GM23338 (cell line): ENCODE measurements at regions not wholly inside any gene's neighbourhood (a gene's known extent, or its start where the extent isn't known, plus 50 kb on each side); places are given as distances from the start of the nearest gene placed in this dataset.

ENCODE experiments used
- ATAC-seq: fragments of 200-7000 bp; cut with Tn5 transposase; 3 replicates; pipeline ENCODE4 v1.9.1; 2020
- DNase-seq: peaks from one replicate; pipeline ENCODE4 v3.0.0-alpha.2; 2015; ENCODE audit warnings: low spot score
- H2AFZ ChIP-seq: fragments of 200-600 bp; sonication (generic); 2 replicates; pipeline ENCODE4 v1.8.0; 2016; ENCODE audit warnings: antibody characterized with exemption, mild to moderate bottlenecking, moderate library complexity
- H3F3A ChIP-seq: fragments of 200-600 bp; sonication (generic); replicated peaks from 2 replicates; pipeline ENCODE4 v1.8.0; 2017; ENCODE audit warnings: antibody characterized with exemption, mixed run types, low read depth
- H3K27ac ChIP-seq: fragments of 200-600 bp; sonication (generic); 2 replicates; pipeline ENCODE4 v1.6.1; 2016; ENCODE audit warnings: low read depth
- H3K27me3 ChIP-seq: fragments of 200-600 bp; sonication (generic); 2 replicates; pipeline ENCODE4 v1.8.0; 2016; ENCODE audit warnings: mild to moderate bottlenecking, mixed run types, moderate library complexity; ENCODE audit not compliant: insufficient read depth
- H3K36me3 ChIP-seq: fragments of 200-600 bp; sonication (generic); 2 replicates; pipeline ENCODE4 v1.8.0; 2016; ENCODE audit warnings: mild to moderate bottlenecking; ENCODE audit not compliant: insufficient read depth
- H3K4me1 ChIP-seq: fragments of 200-600 bp; sonication (generic); 2 replicates; pipeline ENCODE4 v1.8.0; 2016; ENCODE audit warnings: mild to moderate bottlenecking, moderate library complexity; ENCODE audit not compliant: insufficient read depth
- H3K4me2 ChIP-seq: fragments of 200-600 bp; sonication (generic); 2 replicates; pipeline ENCODE4 v1.7.1; 2017; ENCODE audit warnings: mixed run types
- H3K4me3 ChIP-seq: fragments of 200-600 bp; sonication (generic); 2 replicates; pipeline ENCODE4 v1.6.1; 2016; ENCODE audit warnings: mixed run types
- H3K79me2 ChIP-seq: fragments of 200-600 bp; sonication (generic); replicated peaks from 2 replicates; pipeline ENCODE4 v1.8.0; 2017; ENCODE audit warnings: mild to moderate bottlenecking; ENCODE audit not compliant: insufficient read depth
- H3K9me2 ChIP-seq: fragments of 200-600 bp; sonication (generic); 2 replicates; pipeline ENCODE4 v1.8.0; 2017; ENCODE audit not compliant: insufficient read depth
- H4K20me1 ChIP-seq: fragments of 200-600 bp; sonication (generic); replicated peaks from 2 replicates; pipeline ENCODE4 v1.8.0; 2017; ENCODE audit warnings: mild to moderate bottlenecking; ENCODE audit not compliant: insufficient read depth
- H3K27ac Mint-ChIP-seq: 2 replicates; pipeline ENCODE4 v1.8.0; 2020; ENCODE audit warnings: inconsistent platforms, mild to moderate bottlenecking, moderate library complexity, mixed read lengths
- H3K27me3 Mint-ChIP-seq: 3 replicates; pipeline ENCODE4 v1.8.0; 2022; ENCODE audit warnings: low read depth, mild to moderate bottlenecking, moderate library complexity, mixed read lengths, inconsistent platforms; ENCODE audit not compliant: insufficient read depth, poor library complexity
- H3K36me3 Mint-ChIP-seq: 3 replicates; pipeline ENCODE4 v1.8.0; 2021; ENCODE audit warnings: low read depth, mild to moderate bottlenecking, inconsistent platforms, moderate library complexity, mixed read lengths
- H3K4me1 Mint-ChIP-seq: 3 replicates; pipeline ENCODE4 v1.8.0; 2020; ENCODE audit warnings: mild to moderate bottlenecking, inconsistent platforms, mixed read lengths
- H3K4me3 Mint-ChIP-seq: 3 replicates; pipeline ENCODE4 v1.8.0; 2021; ENCODE audit warnings: moderate library complexity, mild to moderate bottlenecking, inconsistent platforms, mixed read lengths
- H3K9me3 Mint-ChIP-seq: 3 replicates; pipeline ENCODE4 v1.8.0; 2020; ENCODE audit warnings: moderate library complexity, mild to moderate bottlenecking, inconsistent platforms, mixed read lengths
- CREB1 ChIP-seq: fragments of 250-450 bp; sonication (Bioruptor Pico); IDR thresholded peaks from 2 replicates; pipeline ENCODE4 v1.5.0; 2020; ENCODE audit warnings: low read depth, mild to moderate bottlenecking, moderate library complexity
- CTCF ChIP-seq, 2 experiments: fragments of 200-600 bp in 1 of 2; sonication (generic) in 1 of 2; conservative IDR thresholded peaks; 2 replicates each; pipeline versions ENCODE4 v1.5.1 to v1.6.1; 2016 to 2017; ENCODE audit warnings: antibody characterized with exemption in 2 of 2, low read depth in 2 of 2, mild to moderate bottlenecking in 2 of 2, moderate library complexity in 1 of 2
- ETS1 ChIP-seq: IDR thresholded peaks from 2 replicates; pipeline ENCODE4 v1.6.1; 2016; ENCODE audit warnings: antibody characterized with exemption
- EZH2 ChIP-seq: fragments of 200-600 bp; sonication (generic); IDR thresholded peaks from one replicate; pipeline ENCODE4 v1.8.0; 2017; ENCODE audit warnings: antibody characterized with exemption, mild to moderate bottlenecking, low read depth; ENCODE audit not compliant: unreplicated experiment
- EZH2phosphoT487 ChIP-seq: fragments of 200-600 bp; sonication (generic); IDR thresholded peaks from one replicate; pipeline ENCODE4 v1.8.1; 2018; ENCODE audit warnings: antibody characterized with exemption; ENCODE audit not compliant: unreplicated experiment
- JUNB ChIP-seq: IDR thresholded peaks from one replicate; pipeline ENCODE4 v1.6.1; 2016; ENCODE audit warnings: antibody characterized with exemption; ENCODE audit not compliant: unreplicated experiment
- NANOG ChIP-seq: IDR thresholded peaks from 2 replicates; pipeline ENCODE4 v1.6.1; 2016; ENCODE audit warnings: antibody characterized with exemption, borderline replicate concordance
- POLR2AphosphoS5 ChIP-seq: IDR thresholded peaks from 2 replicates; pipeline ENCODE4 v1.6.1; 2016; ENCODE audit warnings: antibody characterized with exemption, low read depth
- REST ChIP-seq: IDR thresholded peaks from one replicate; pipeline ENCODE4 v1.6.1; 2018; ENCODE audit warnings: antibody characterized with exemption; ENCODE audit not compliant: unreplicated experiment
- STAT1 ChIP-seq: IDR thresholded peaks from one replicate; pipeline ENCODE4 v1.6.1; 2016; ENCODE audit warnings: antibody characterized with exemption; ENCODE audit not compliant: unreplicated experiment
- ZNF114 ChIP-seq: fragments of 250-450 bp; sonication (Bioruptor Pico); IDR thresholded peaks from 2 replicates; pipeline ENCODE4 v1.5.0; 2020; ENCODE audit warnings: mild to moderate bottlenecking, moderate library complexity
- ZNF331 ChIP-seq: fragments of 250-450 bp; sonication (Bioruptor Pico); IDR thresholded peaks from 2 replicates; pipeline ENCODE4 v1.5.0; 2020; ENCODE audit warnings: low read depth, mild to moderate bottlenecking, moderate library complexity
- ZNF462 ChIP-seq: fragments of 250-450 bp; sonication (Bioruptor Pico); IDR thresholded peaks from 2 replicates; pipeline ENCODE4 v1.5.0; 2020; ENCODE audit warnings: mild to moderate bottlenecking, moderate library complexity

- no peak overlapping the region for H3K27ac Mint-ChIP-seq
- no peak overlapping the region for H3K4me3 Mint-ChIP-seq
These were observed 237.2 kb downstream of the SPATA18 start for GRCh38 chr4:52288212-52288855.

More at GRCh38 chr4:52288212-52288855, 237.2 kb downstream of the SPATA18 start:
- Histone ChIP-seq H4K20me1 (no peaks in the 10 kb centered on the region), H2AFZ (peak overlapping the region; percentile 80; the same call in 1 of the 2 replicates), H3F3A (no peaks in the 10 kb centered on the region), H3K36me3 (no peaks in the 10 kb centered on the region), H3K4me1 (no peaks in the 10 kb centered on the region), H3K27me3 (no peaks in the 10 kb centered on the region), H3K4me3 (no peak overlapping the region), H3K27ac (no peak overlapping the region), H3K79me2 (no peaks in the 10 kb centered on the region), H3K9me2 (no peaks in the 10 kb centered on the region), H3K4me2 (no peak overlapping the region)
- Mint-ChIP-seq H3K27me3 (peaks cover 2% of the 10 kb centered on the region), H3K4me1 (no peaks in the 10 kb centered on the region), H3K36me3 (no peaks in the 10 kb centered on the region), H3K9me3 (no peaks in the 10 kb centered on the region)
- ATAC-seq, result no peak
- TF ChIP-seq EZH2 (no peak), REST (no peak), ZNF331 (CRISPR knock-in tag) (no peak), JUNB (no peak), ZNF462 (CRISPR knock-in tag) (no peak), POLR2AphosphoS5 (no peak), CTCF (conservative IDR thresholded peaks at IDR 0.05; ENCODE audit: low read depth in 2 of 2) (no peak), ZNF114 (CRISPR knock-in tag) (no peak), CREB1 (CRISPR knock-in tag) (no peak), ETS1 (no peak), EZH2phosphoT487 (no peak), STAT1 (no peak), NANOG (no peak)
- DNase-seq, result no peak
